ENCODE measurements at regions not wholly inside any gene's neighbourhood (a gene's known extent, or its start where the extent isn't known, plus 50 kb on each side); places are given as distances from the start of the nearest gene placed in this dataset.
"Not testable (repeated sequence)": the region's sequence is repeated elsewhere in the genome, so short reads cannot be mapped to it uniquely, and the experiment has no call there.

DNA sequence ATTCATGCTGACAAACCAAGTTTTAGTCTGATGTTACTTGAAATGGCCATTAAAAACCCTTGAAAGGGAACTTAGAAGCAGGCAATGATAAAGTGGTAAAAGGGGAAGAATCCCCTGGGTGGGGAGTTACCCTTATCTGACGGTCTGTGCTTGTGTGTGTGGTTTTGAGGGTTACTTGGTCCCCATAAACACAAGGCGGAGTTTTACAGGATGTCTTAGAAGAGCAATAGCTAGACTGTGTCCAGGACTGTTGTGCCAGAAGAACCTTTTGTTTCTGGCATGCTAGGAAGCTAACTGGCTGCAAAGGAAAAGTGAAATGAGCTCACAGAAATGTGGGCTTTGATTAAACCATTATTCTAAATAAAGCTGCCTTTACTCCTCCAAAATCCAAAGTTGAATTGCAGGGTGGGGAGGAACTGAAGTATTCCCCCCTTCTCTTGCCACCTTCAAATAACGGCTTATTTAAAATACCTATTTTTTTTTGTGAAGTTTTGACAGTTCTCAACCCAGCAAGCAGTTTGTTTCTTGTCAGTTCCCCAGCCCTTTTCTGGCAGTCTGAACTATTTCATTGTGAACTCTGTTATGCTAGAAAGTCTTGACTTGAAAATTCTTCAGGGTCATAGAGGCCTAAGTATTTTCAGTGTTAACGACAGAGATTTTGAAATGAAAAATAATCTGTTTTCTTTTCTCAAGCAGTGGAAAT lies 443.5 kb downstream of the OTOL1 start:
- H3K4me2 ChIP-seq (ENCODE audit: insufficient read depth, low read length): peak overlapping the region; percentile 51
- TF ChIP-seq, protein P1, sequence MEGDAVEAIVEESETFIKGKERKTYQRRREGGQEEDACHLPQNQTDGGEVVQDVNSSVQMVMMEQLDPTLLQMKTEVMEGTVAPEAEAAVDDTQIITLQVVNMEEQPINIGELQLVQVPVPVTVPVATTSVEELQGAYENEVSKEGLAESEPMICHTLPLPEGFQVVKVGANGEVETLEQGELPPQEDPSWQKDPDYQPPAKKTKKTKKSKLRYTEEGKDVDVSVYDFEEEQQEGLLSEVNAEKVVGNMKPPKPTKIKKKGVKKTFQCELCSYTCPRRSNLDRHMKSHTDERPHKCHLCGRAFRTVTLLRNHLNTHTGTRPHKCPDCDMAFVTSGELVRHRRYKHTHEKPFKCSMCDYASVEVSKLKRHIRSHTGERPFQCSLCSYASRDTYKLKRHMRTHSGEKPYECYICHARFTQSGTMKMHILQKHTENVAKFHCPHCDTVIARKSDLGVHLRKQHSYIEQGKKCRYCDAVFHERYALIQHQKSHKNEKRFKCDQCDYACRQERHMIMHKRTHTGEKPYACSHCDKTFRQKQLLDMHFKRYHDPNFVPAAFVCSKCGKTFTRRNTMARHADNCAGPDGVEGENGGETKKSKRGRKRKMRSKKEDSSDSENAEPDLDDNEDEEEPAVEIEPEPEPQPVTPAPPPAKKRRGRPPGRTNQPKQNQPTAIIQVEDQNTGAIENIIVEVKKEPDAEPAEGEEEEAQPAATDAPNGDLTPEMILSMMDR (IDR thresholded peaks at IDR 0.05; ENCODE audit: extremely low read depth, low read depth, low read length): no peak
- H3K36me3 ChIP-seq (ENCODE audit: insufficient read depth, low read length): no peaks in the 10 kb centered on the region
- no peak overlapping the region for H3K27ac ChIP-seq (ENCODE audit: low read depth, low read length)
- H2AFZ ChIP-seq (ENCODE audit: low read length): peak overlapping the region; percentile 77
- H3K79me2 ChIP-seq (ENCODE audit: insufficient read depth, low read length): no peaks in the 10 kb centered on the region
- H4K20me1 ChIP-seq (ENCODE audit: insufficient read depth, low read length): no peaks in the 10 kb centered on the region
- H3K27me3 ChIP-seq (ENCODE audit: insufficient read depth, low read length): no peaks in the 10 kb centered on the region
- no peaks in the 10 kb centered on the region for H3K4me1 ChIP-seq (ENCODE audit: insufficient read depth, low read length)
- no peak overlapping the region for H3K4me3 ChIP-seq (ENCODE audit: insufficient read depth, low read length)
- no peak for DNase-seq (ENCODE audit: insufficient read length, low spot score, missing footprints)
- no peaks in the 10 kb centered on the region for H3K9me3 ChIP-seq (ENCODE audit: low read depth, low read length)

DNA sequence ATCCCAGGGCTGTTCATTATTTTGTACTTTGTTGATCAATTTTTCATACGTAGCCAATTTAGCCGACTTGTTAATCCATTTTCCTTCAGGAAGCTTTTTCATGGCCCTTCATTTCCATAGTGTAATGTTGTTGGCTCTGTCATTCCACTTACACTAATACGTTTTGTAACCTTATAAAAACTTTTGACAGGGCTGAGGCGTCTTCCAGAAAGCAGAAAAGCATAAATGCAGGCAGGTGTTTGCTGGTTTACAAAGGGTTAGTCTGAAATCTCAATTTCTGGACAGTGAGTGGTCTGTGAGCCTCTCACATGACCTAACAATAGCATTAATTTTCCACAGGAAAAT lies 444.0 kb downstream of the OTOL1 start:
- no peak overlapping the region for H3K4me2 ChIP-seq (ENCODE audit: insufficient read depth, low read length)
- no peak overlapping the region for H3K4me3 ChIP-seq (ENCODE audit: insufficient read depth, low read length)
- no peaks in the 10 kb centered on the region for H3K4me1 ChIP-seq (ENCODE audit: insufficient read depth, low read length)
- H3K9me3 ChIP-seq (ENCODE audit: low read depth, low read length): no peaks in the 10 kb centered on the region
- no peak overlapping the region for H3K27ac ChIP-seq (ENCODE audit: low read depth, low read length)
- TF ChIP-seq, protein P1 (IDR thresholded peaks at IDR 0.05; ENCODE audit: extremely low read depth, low read depth, low read length): no peak
- DNase-seq (ENCODE audit: insufficient read length, low spot score, missing footprints): no peak
- no peaks in the 10 kb centered on the region for H3K27me3 ChIP-seq (ENCODE audit: insufficient read depth, low read length)
- H3K79me2 ChIP-seq (ENCODE audit: insufficient read depth, low read length): no peaks in the 10 kb centered on the region
- H4K20me1 ChIP-seq (ENCODE audit: insufficient read depth, low read length): no peaks in the 10 kb centered on the region
- H3K36me3 ChIP-seq (ENCODE audit: insufficient read depth, low read length): no peaks in the 10 kb centered on the region
- H2AFZ ChIP-seq (ENCODE audit: low read length): peak overlapping the region; percentile 57

DNA sequence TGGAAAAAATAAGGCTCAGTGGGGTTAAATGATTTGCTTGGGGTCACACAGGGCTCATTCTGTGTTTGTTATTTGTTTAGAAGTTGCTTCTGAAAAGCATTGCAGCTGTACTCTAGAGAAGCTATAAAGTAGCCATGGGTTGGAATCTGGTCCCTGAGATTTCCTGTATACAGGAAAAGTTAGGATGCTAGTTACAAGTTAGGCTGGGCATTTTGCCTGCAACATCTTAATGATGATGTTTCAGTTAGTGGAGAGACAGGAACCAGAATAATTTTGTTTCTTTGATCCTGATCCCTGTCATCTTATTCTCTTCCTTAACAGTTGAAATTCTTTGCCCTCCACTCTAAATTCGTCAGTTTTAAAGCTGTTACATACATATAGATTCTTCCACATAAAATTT lies 445.3 kb downstream of the OTOL1 start:
- Histone ChIP-seq H3K9me3 (ENCODE audit: low read depth, low read length) (no peaks in the 10 kb centered on the region), H2AFZ (ENCODE audit: low read length) (no peak overlapping the region), H3K79me2 (ENCODE audit: insufficient read depth, low read length) (no peaks in the 10 kb centered on the region), H3K4me3 (ENCODE audit: insufficient read depth, low read length) (no peak overlapping the region), H3K27me3 (ENCODE audit: insufficient read depth, low read length) (no peaks in the 10 kb centered on the region), H3K36me3 (ENCODE audit: insufficient read depth, low read length) (no peaks in the 10 kb centered on the region), H3K4me2 (ENCODE audit: insufficient read depth, low read length) (no peak overlapping the region), H3K27ac (ENCODE audit: low read depth, low read length) (no peak overlapping the region), H4K20me1 (ENCODE audit: insufficient read depth, low read length) (no peaks in the 10 kb centered on the region), H3K4me1 (ENCODE audit: insufficient read depth, low read length) (no peaks in the 10 kb centered on the region)
- DNase-seq (ENCODE audit: insufficient read length, low spot score, missing footprints): no peak
- TF ChIP-seq, protein P1 (IDR thresholded peaks at IDR 0.05; ENCODE audit: extremely low read depth, low read depth, low read length): no peak

DNA sequence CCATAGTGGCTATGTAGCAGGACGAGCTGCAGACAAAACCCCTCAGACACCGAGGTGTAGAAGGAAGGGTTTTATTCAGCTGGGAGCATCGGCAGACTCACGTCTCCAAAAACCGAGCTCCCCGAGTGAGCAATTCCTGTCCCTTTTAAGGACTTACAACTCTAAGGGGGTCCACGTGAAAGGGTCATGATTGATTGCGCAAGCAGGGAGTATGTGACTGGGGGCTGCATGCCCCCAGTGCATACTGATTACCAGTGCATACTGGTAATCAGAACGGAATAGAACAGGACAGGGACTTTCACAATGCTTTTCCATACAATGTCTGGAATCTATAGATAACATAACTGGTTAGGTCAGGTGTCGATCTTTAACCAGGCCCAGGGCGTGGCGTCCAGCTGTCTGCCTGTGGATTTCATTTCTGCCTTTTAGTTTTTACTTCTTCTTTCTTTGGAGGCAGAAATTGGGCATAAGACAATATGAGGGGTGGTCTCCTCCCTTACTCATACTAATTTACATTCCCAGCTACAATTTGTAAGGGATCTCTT lies 447.3 kb downstream of the OTOL1 start:
- not testable (repeated sequence) for DNase-seq (ENCODE audit: insufficient read length, low spot score, missing footprints); H3K36me3 ChIP-seq (ENCODE audit: insufficient read depth, low read length); H3K9me3 ChIP-seq (ENCODE audit: low read depth, low read length); H3K4me2 ChIP-seq (ENCODE audit: insufficient read depth, low read length); H3K4me1 ChIP-seq (ENCODE audit: insufficient read depth, low read length); H3K27me3 ChIP-seq (ENCODE audit: insufficient read depth, low read length); H4K20me1 ChIP-seq (ENCODE audit: insufficient read depth, low read length); H2AFZ ChIP-seq (ENCODE audit: low read length); H3K27ac ChIP-seq (ENCODE audit: low read depth, low read length); H3K79me2 ChIP-seq (ENCODE audit: insufficient read depth, low read length); H3K4me3 ChIP-seq (ENCODE audit: insufficient read depth, low read length)

Data from osteoblast (primary cell).